GM23338 (cell line): ENCODE measurements at regions not wholly inside any gene's neighbourhood (a gene's known extent, or its start where the extent isn't known, plus 50 kb on each side); places are given as distances from the start of the nearest gene placed in this dataset.

Experiments
- ATAC-seq: fragments of 200-7000 bp; cut with Tn5 transposase; 3 replicates; pipeline ENCODE4 v1.9.1; 2020
- DNase-seq: peaks from one replicate; pipeline ENCODE4 v3.0.0-alpha.2; 2015; ENCODE audit warnings: low spot score
- H2AFZ ChIP-seq: fragments of 200-600 bp; sonication (generic); 2 replicates; pipeline ENCODE4 v1.8.0; 2016; ENCODE audit warnings: antibody characterized with exemption, mild to moderate bottlenecking, moderate library complexity
- H3F3A ChIP-seq: fragments of 200-600 bp; sonication (generic); replicated peaks from 2 replicates; pipeline ENCODE4 v1.8.0; 2017; ENCODE audit warnings: antibody characterized with exemption, mixed run types, low read depth
- H3K27ac ChIP-seq: fragments of 200-600 bp; sonication (generic); 2 replicates; pipeline ENCODE4 v1.6.1; 2016; ENCODE audit warnings: low read depth
- H3K27me3 ChIP-seq: fragments of 200-600 bp; sonication (generic); 2 replicates; pipeline ENCODE4 v1.8.0; 2016; ENCODE audit warnings: mild to moderate bottlenecking, mixed run types, moderate library complexity; ENCODE audit not compliant: insufficient read depth
- H3K36me3 ChIP-seq: fragments of 200-600 bp; sonication (generic); 2 replicates; pipeline ENCODE4 v1.8.0; 2016; ENCODE audit warnings: mild to moderate bottlenecking; ENCODE audit not compliant: insufficient read depth
- H3K4me1 ChIP-seq: fragments of 200-600 bp; sonication (generic); 2 replicates; pipeline ENCODE4 v1.8.0; 2016; ENCODE audit warnings: mild to moderate bottlenecking, moderate library complexity; ENCODE audit not compliant: insufficient read depth
- H3K4me2 ChIP-seq: fragments of 200-600 bp; sonication (generic); 2 replicates; pipeline ENCODE4 v1.7.1; 2017; ENCODE audit warnings: mixed run types
- H3K4me3 ChIP-seq: fragments of 200-600 bp; sonication (generic); 2 replicates; pipeline ENCODE4 v1.6.1; 2016; ENCODE audit warnings: mixed run types
- H3K79me2 ChIP-seq: fragments of 200-600 bp; sonication (generic); replicated peaks from 2 replicates; pipeline ENCODE4 v1.8.0; 2017; ENCODE audit warnings: mild to moderate bottlenecking; ENCODE audit not compliant: insufficient read depth
- H3K9me2 ChIP-seq: fragments of 200-600 bp; sonication (generic); 2 replicates; pipeline ENCODE4 v1.8.0; 2017; ENCODE audit not compliant: insufficient read depth
- H4K20me1 ChIP-seq: fragments of 200-600 bp; sonication (generic); replicated peaks from 2 replicates; pipeline ENCODE4 v1.8.0; 2017; ENCODE audit warnings: mild to moderate bottlenecking; ENCODE audit not compliant: insufficient read depth
- H3K27ac Mint-ChIP-seq: 2 replicates; pipeline ENCODE4 v1.8.0; 2020; ENCODE audit warnings: inconsistent platforms, mild to moderate bottlenecking, moderate library complexity, mixed read lengths
- H3K27me3 Mint-ChIP-seq: 3 replicates; pipeline ENCODE4 v1.8.0; 2022; ENCODE audit warnings: low read depth, mild to moderate bottlenecking, moderate library complexity, mixed read lengths, inconsistent platforms; ENCODE audit not compliant: insufficient read depth, poor library complexity
- H3K36me3 Mint-ChIP-seq: 3 replicates; pipeline ENCODE4 v1.8.0; 2021; ENCODE audit warnings: low read depth, mild to moderate bottlenecking, inconsistent platforms, moderate library complexity, mixed read lengths
- H3K4me1 Mint-ChIP-seq: 3 replicates; pipeline ENCODE4 v1.8.0; 2020; ENCODE audit warnings: mild to moderate bottlenecking, inconsistent platforms, mixed read lengths
- H3K4me3 Mint-ChIP-seq: 3 replicates; pipeline ENCODE4 v1.8.0; 2021; ENCODE audit warnings: moderate library complexity, mild to moderate bottlenecking, inconsistent platforms, mixed read lengths
- H3K9me3 Mint-ChIP-seq: 3 replicates; pipeline ENCODE4 v1.8.0; 2020; ENCODE audit warnings: moderate library complexity, mild to moderate bottlenecking, inconsistent platforms, mixed read lengths
- EZH2phosphoT487 ChIP-seq: fragments of 200-600 bp; sonication (generic); IDR thresholded peaks from one replicate; pipeline ENCODE4 v1.8.1; 2018; ENCODE audit warnings: antibody characterized with exemption; ENCODE audit not compliant: unreplicated experiment
- JUNB ChIP-seq: IDR thresholded peaks from one replicate; pipeline ENCODE4 v1.6.1; 2016; ENCODE audit warnings: antibody characterized with exemption; ENCODE audit not compliant: unreplicated experiment
- POLR2AphosphoS5 ChIP-seq: IDR thresholded peaks from 2 replicates; pipeline ENCODE4 v1.6.1; 2016; ENCODE audit warnings: antibody characterized with exemption, low read depth
- ZNF331 ChIP-seq: fragments of 250-450 bp; sonication (Bioruptor Pico); IDR thresholded peaks from 2 replicates; pipeline ENCODE4 v1.5.0; 2020; ENCODE audit warnings: low read depth, mild to moderate bottlenecking, moderate library complexity
- TF ChIP-seq, protein P1 (sequence below): fragments of 250-450 bp; sonication (Bioruptor Pico); IDR thresholded peaks from 2 replicates; pipeline ENCODE4 v1.5.0; 2020; ENCODE audit warnings: mild to moderate bottlenecking, moderate library complexity
- TF ChIP-seq, protein P2 (sequence below): IDR thresholded peaks from one replicate; pipeline ENCODE4 v1.6.1; 2018; ENCODE audit warnings: antibody characterized with exemption; ENCODE audit not compliant: unreplicated experiment

DNA sequence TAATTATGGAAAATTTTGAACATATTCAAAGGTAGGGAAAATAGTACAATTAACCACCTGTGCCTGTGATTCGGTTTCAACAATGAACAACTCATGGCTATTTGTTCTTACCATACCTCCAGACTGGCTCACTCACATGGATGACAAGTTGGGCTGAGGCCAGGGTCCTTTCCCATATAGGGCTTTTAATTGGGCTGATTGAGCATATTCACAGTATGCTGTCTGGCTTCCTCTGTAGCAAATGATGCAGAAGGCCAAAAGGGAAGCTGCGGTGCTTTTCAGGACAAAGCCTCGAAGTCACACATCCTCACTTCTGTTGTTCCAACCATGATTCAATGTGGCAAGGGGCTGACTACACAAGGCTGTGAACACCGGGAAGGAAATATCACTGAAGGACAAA, 297.5 kb upstream of the SLC16A7 start (continued):
- TF ChIP-seq, protein P1, sequence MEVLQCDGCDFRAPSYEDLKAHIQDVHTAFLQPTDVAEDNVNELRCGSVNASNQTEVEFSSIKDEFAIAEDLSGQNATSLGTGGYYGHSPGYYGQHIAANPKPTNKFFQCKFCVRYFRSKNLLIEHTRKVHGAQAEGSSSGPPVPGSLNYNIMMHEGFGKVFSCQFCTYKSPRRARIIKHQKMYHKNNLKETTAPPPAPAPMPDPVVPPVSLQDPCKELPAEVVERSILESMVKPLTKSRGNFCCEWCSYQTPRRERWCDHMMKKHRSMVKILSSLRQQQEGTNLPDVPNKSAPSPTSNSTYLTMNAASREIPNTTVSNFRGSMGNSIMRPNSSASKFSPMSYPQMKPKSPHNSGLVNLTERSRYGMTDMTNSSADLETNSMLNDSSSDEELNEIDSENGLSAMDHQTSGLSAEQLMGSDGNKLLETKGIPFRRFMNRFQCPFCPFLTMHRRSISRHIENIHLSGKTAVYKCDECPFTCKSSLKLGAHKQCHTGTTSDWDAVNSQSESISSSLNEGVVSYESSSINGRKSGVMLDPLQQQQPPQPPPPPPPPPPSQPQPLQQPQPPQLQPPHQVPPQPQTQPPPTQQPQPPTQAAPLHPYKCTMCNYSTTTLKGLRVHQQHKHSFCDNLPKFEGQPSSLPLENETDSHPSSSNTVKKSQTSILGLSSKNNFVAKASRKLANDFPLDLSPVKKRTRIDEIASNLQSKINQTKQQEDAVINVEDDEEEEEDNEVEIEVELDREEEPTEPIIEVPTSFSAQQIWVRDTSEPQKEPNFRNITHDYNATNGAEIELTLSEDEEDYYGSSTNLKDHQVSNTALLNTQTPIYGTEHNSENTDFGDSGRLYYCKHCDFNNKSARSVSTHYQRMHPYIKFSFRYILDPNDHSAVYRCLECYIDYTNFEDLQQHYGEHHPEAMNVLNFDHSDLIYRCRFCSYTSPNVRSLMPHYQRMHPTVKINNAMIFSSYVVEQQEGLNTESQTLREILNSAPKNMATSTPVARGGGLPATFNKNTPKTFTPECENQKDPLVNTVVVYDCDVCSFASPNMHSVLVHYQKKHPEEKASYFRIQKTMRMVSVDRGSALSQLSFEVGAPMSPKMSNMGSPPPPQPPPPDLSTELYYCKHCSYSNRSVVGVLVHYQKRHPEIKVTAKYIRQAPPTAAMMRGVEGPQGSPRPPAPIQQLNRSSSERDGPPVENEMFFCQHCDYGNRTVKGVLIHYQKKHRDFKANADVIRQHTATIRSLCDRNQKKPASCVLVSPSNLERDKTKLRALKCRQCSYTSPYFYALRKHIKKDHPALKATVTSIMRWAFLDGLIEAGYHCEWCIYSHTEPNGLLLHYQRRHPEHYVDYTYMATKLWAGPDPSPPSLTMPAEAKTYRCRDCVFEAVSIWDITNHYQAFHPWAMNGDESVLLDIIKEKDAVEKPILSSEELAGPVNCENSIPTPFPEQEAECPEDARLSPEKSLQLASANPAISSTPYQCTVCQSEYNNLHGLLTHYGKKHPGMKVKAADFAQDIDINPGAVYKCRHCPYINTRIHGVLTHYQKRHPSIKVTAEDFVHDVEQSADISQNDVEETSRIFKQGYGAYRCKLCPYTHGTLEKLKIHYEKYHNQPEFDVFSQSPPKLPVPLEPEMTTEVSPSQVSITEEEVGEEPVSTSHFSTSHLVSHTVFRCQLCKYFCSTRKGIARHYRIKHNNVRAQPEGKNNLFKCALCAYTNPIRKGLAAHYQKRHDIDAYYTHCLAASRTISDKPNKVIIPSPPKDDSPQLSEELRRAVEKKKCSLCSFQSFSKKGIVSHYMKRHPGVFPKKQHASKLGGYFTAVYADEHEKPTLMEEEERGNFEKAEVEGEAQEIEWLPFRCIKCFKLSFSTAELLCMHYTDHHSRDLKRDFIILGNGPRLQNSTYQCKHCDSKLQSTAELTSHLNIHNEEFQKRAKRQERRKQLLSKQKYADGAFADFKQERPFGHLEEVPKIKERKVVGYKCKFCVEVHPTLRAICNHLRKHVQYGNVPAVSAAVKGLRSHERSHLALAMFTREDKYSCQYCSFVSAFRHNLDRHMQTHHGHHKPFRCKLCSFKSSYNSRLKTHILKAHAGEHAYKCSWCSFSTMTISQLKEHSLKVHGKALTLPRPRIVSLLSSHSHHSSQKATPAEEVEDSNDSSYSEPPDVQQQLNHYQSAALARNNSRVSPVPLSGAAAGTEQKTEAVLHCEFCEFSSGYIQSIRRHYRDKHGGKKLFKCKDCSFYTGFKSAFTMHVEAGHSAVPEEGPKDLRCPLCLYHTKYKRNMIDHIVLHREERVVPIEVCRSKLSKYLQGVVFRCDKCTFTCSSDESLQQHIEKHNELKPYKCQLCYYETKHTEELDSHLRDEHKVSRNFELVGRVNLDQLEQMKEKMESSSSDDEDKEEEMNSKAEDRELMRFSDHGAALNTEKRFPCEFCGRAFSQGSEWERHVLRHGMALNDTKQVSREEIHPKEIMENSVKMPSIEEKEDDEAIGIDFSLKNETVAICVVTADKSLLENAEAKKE = no peak
- no peak for TF ChIP-seq JUNB

DNA sequence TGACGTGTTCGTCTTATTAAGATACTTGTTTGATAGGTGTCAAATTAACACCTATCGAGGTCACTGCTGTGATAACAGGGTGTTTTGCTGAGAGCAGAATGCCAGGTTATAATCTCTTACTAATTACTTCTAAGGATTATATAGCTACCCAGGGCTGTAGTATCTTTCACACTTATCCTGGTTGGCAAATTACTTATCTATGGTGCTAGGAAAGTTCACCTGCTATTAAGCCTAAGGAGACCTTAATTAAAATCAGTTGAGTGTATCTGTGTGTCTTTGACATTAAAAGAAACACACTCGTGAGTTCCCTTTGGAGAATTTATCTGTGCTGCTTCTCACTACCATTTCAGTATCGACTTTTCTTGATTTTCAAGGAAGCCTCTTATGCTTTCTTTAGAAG, 301.6 kb upstream of the SLC16A7 start:
- DNase-seq (no peak), ATAC-seq (no peak)
- Mint-ChIP-seq H3K9me3 (no peaks in the 10 kb centered on the region; the same call in 2 of the 3 replicates), H3K27ac (no peak overlapping the region), H3K36me3 (no peaks in the 10 kb centered on the region; the same call in 2 of the 3 replicates), H3K4me1 (peaks cover 2% of the 10 kb centered on the region; the same call in 1 of the 3 replicates), H3K4me3 (no peak overlapping the region), H3K27me3 (peaks cover 4% of the 10 kb centered on the region)
- H3K79me2 ChIP-seq = no peaks in the 10 kb centered on the region
- no peaks in the 10 kb centered on the region for H3F3A ChIP-seq
- no peak overlapping the region for H3K4me3 ChIP-seq
- H3K4me2 ChIP-seq = no peak overlapping the region
- H2AFZ ChIP-seq = no peak overlapping the region
- no peaks in the 10 kb centered on the region for H3K27me3 ChIP-seq
- 0 out of 2 replicates have a peak, but pooled peaks cover 3% of the 10 kb centered on the region for H3K9me2 ChIP-seq
- H3K27ac ChIP-seq = no peak overlapping the region
- no peaks in the 10 kb centered on the region for H3K4me1 ChIP-seq
- H3K36me3 ChIP-seq = no peaks in the 10 kb centered on the region
- TF ChIP-seq EZH2phosphoT487 (no peak), JUNB (no peak), ZNF331 (CRISPR knock-in tag) (no peak), POLR2AphosphoS5 (no peak)
- TF ChIP-seq, protein P2, sequence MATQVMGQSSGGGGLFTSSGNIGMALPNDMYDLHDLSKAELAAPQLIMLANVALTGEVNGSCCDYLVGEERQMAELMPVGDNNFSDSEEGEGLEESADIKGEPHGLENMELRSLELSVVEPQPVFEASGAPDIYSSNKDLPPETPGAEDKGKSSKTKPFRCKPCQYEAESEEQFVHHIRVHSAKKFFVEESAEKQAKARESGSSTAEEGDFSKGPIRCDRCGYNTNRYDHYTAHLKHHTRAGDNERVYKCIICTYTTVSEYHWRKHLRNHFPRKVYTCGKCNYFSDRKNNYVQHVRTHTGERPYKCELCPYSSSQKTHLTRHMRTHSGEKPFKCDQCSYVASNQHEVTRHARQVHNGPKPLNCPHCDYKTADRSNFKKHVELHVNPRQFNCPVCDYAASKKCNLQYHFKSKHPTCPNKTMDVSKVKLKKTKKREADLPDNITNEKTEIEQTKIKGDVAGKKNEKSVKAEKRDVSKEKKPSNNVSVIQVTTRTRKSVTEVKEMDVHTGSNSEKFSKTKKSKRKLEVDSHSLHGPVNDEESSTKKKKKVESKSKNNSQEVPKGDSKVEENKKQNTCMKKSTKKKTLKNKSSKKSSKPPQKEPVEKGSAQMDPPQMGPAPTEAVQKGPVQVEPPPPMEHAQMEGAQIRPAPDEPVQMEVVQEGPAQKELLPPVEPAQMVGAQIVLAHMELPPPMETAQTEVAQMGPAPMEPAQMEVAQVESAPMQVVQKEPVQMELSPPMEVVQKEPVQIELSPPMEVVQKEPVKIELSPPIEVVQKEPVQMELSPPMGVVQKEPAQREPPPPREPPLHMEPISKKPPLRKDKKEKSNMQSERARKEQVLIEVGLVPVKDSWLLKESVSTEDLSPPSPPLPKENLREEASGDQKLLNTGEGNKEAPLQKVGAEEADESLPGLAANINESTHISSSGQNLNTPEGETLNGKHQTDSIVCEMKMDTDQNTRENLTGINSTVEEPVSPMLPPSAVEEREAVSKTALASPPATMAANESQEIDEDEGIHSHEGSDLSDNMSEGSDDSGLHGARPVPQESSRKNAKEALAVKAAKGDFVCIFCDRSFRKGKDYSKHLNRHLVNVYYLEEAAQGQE = no peak
- no peaks in the 10 kb centered on the region for H4K20me1 ChIP-seq
